ENCODE measurements at regions not wholly inside any gene's neighbourhood (a gene's known extent, or its start where the extent isn't known, plus 50 kb on each side); places are given as distances from the start of the nearest gene placed in this dataset.

- no peak for DNase-seq (ENCODE audit: low read depth in 1 of 2, low spot score in 1 of 2)
These were observed 985.6 kb upstream of the LRRN3 start for GRCh38 chr7:110105307-110105706.

GRCh38 chr7:110105840-110106239 is 985.1 kb upstream of the LRRN3 start:
- no peak for DNase-seq (ENCODE audit: low read depth in 1 of 2, low spot score in 1 of 2)

GRCh38 chr7:110119883-110120581 is 970.9 kb upstream of the LRRN3 start:
- DNase-seq (ENCODE audit: low read depth in 1 of 2, low spot score in 1 of 2): no peak

- no peak for DNase-seq (ENCODE audit: low read depth in 1 of 2, low spot score in 1 of 2)
These were observed 961.8 kb upstream of the LRRN3 start for GRCh38 chr7:110129159-110129558.

GRCh38 chr7:110130669-110131068 is 960.3 kb upstream of the LRRN3 start:
- no peak for DNase-seq (ENCODE audit: low read depth in 1 of 2, low spot score in 1 of 2)

- DNase-seq (ENCODE audit: low read depth in 1 of 2, low spot score in 1 of 2): no peak
These were observed 959.6 kb upstream of the LRRN3 start for GRCh38 chr7:110131344-110131743.

GRCh38 chr7:110139056-110139455 is 951.9 kb upstream of the LRRN3 start:
- DNase-seq (ENCODE audit: low read depth in 1 of 2, low spot score in 1 of 2): no peak

GRCh38 chr7:110142939-110143526 is 947.9 kb upstream of the LRRN3 start:
- no peak for DNase-seq (ENCODE audit: low read depth in 1 of 2, low spot score in 1 of 2)

GRCh38 chr7:110144599-110144998 is 946.3 kb upstream of the LRRN3 start:
- DNase-seq (ENCODE audit: low read depth in 1 of 2, low spot score in 1 of 2): no peak

- DNase-seq (ENCODE audit: low read depth in 1 of 2, low spot score in 1 of 2): no peak
These were observed 942.9 kb upstream of the LRRN3 start for GRCh38 chr7:110148054-110148453.

- no peak for DNase-seq (ENCODE audit: low read depth in 1 of 2, low spot score in 1 of 2)
These were observed 937.7 kb upstream of the LRRN3 start for GRCh38 chr7:110153222-110153621.

GRCh38 chr7:110156511-110156910 is 934.4 kb upstream of the LRRN3 start:
- DNase-seq (ENCODE audit: low read depth in 1 of 2, low spot score in 1 of 2): no peak

GRCh38 chr7:110157631-110158362 is 933.1 kb upstream of the LRRN3 start:
- no peak for DNase-seq (ENCODE audit: low read depth in 1 of 2, low spot score in 1 of 2)

- no peak for DNase-seq (ENCODE audit: low read depth in 1 of 2, low spot score in 1 of 2)
These were observed 922.9 kb upstream of the LRRN3 start for GRCh38 chr7:110168010-110168409.

GRCh38 chr7:110170841-110171240 is 920.1 kb upstream of the LRRN3 start:
- no peak for DNase-seq (ENCODE audit: low read depth in 1 of 2, low spot score in 1 of 2)

GRCh38 chr7:110177463-110177862 is 913.5 kb upstream of the LRRN3 start:
- no peak for DNase-seq (ENCODE audit: low read depth in 1 of 2, low spot score in 1 of 2)

GRCh38 chr7:110179037-110179436 is 911.9 kb upstream of the LRRN3 start:
- no peak for DNase-seq (ENCODE audit: low read depth in 1 of 2, low spot score in 1 of 2)

GRCh38 chr7:110181768-110182167 is 909.2 kb upstream of the LRRN3 start:
- DNase-seq (ENCODE audit: low read depth in 1 of 2, low spot score in 1 of 2): no peak

- DNase-seq (ENCODE audit: low read depth in 1 of 2, low spot score in 1 of 2): no peak
These were observed 904.6 kb upstream of the LRRN3 start for GRCh38 chr7:110186334-110186733.

- DNase-seq (ENCODE audit: low read depth in 1 of 2, low spot score in 1 of 2): no peak
These were observed 902.9 kb upstream of the LRRN3 start for GRCh38 chr7:110187877-110188554.

GRCh38 chr7:110204527-110204926 is 886.4 kb upstream of the LRRN3 start:
- no peak for DNase-seq (ENCODE audit: low read depth in 1 of 2, low spot score in 1 of 2)

GRCh38 chr7:110205899-110206298 is 885.0 kb upstream of the LRRN3 start:
- DNase-seq (ENCODE audit: low read depth in 1 of 2, low spot score in 1 of 2): no peak
